ENCODE measurements at regions not wholly inside any gene's neighbourhood (a gene's known extent, or its start where the extent isn't known, plus 50 kb on each side); places are given as distances from the start of the nearest gene placed in this dataset.
"Not testable (repeated sequence)": the region's sequence is repeated elsewhere in the genome, so short reads cannot be mapped to it uniquely, and the experiment has no call there.

GRCh38 chr20:11173916-11174315, 500.1 kb upstream of the JAG1 start:
- no peak for TF ChIP-seq CTCF (IDR thresholded peaks at IDR 0.05)
- CTCF ChIA-PET, result no interaction called here
- Mint-ChIP-seq H3K4me1 (no peaks in the 10 kb centered on the region), H3K36me3 (ENCODE audit: low read depth) (no peaks in the 10 kb centered on the region), H3K9me3 (no peaks in the 10 kb centered on the region), H3K4me3 (no peak overlapping the region), H3K27me3 (no peaks in the 10 kb centered on the region), H3K27ac (no peak overlapping the region)
- no peak for DNase-seq
- POLR2A ChIA-PET, result no interaction called here
- no peak for ATAC-seq (ENCODE audit: low read depth)
- intact Hi-C loops (cut with micrococcal nuclease), result no loop called here

GRCh38 chr20:11174861-11175260, 501.1 kb upstream of the JAG1 start:
- no peak for TF ChIP-seq CTCF (IDR thresholded peaks at IDR 0.05)
- Mint-ChIP-seq H3K27me3 (no peaks in the 10 kb centered on the region), H3K27ac (no peak overlapping the region), H3K4me1 (no peaks in the 10 kb centered on the region), H3K9me3 (no peaks in the 10 kb centered on the region), H3K36me3 (ENCODE audit: low read depth) (no peaks in the 10 kb centered on the region), H3K4me3 (no peak overlapping the region)
- intact Hi-C loops (cut with micrococcal nuclease), result no loop called here
- DNase-seq, result no peak
- no peak for ATAC-seq (ENCODE audit: low read depth)
- POLR2A ChIA-PET, result no interaction called here
- CTCF ChIA-PET, result no interaction called here

- H3K4me1 Mint-ChIP-seq, result no peaks in the 10 kb centered on the region
- H3K27ac Mint-ChIP-seq, result no peak overlapping the region
- no peak for ATAC-seq (ENCODE audit: low read depth)
- no peaks in the 10 kb centered on the region for H3K9me3 Mint-ChIP-seq
- DNase-seq, result no peak
- H3K27me3 Mint-ChIP-seq, result no peaks in the 10 kb centered on the region
- CTCF ChIA-PET, result no interaction called here
- no peak overlapping the region for H3K4me3 Mint-ChIP-seq
- H3K36me3 Mint-ChIP-seq (ENCODE audit: low read depth), result no peaks in the 10 kb centered on the region
- POLR2A ChIA-PET, result no interaction called here
- no peak for TF ChIP-seq CTCF (IDR thresholded peaks at IDR 0.05)
- intact Hi-C loops (cut with micrococcal nuclease), result no loop called here
These were observed 502.6 kb upstream of the JAG1 start for GRCh38 chr20:11176431-11176830.

- ChIA-PET POLR2A (no interaction called here), CTCF (no interaction called here)
- DNase-seq (no peak), ATAC-seq (ENCODE audit: low read depth) (no peak)
- no peaks in the 10 kb centered on the region for H3K27me3 Mint-ChIP-seq
- no peak for TF ChIP-seq CTCF (IDR thresholded peaks at IDR 0.05)
- H3K36me3 Mint-ChIP-seq (ENCODE audit: low read depth), result no peaks in the 10 kb centered on the region
- intact Hi-C loops (cut with micrococcal nuclease), result no loop called here
- no peak overlapping the region for H3K4me3 Mint-ChIP-seq
- no peaks in the 10 kb centered on the region for H3K4me1 Mint-ChIP-seq
- H3K9me3 Mint-ChIP-seq, result peaks cover 3% of the 10 kb centered on the region
- H3K27ac Mint-ChIP-seq, result no peak overlapping the region
These were observed 505.3 kb upstream of the JAG1 start for GRCh38 chr20:11178946-11179654.

- Mint-ChIP-seq H3K4me1 (no peaks in the 10 kb centered on the region), H3K4me3 (no peak overlapping the region), H3K9me3 (peaks cover 11% of the 10 kb centered on the region), H3K27ac (no peak overlapping the region), H3K36me3 (ENCODE audit: low read depth) (no peaks in the 10 kb centered on the region), H3K27me3 (no peaks in the 10 kb centered on the region)
- DNase-seq, result no peak
- intact Hi-C loops (cut with micrococcal nuclease), result no loop called here
- ChIA-PET CTCF (no interaction called here), POLR2A (no interaction called here)
- TF ChIP-seq CTCF (IDR thresholded peaks at IDR 0.05), result no peak
- no peak for ATAC-seq (ENCODE audit: low read depth)
These were observed 506.4 kb upstream of the JAG1 start for GRCh38 chr20:11180186-11180585.

- H3K36me3 Mint-ChIP-seq (ENCODE audit: low read depth); CTCF ChIA-PET; H3K27me3 Mint-ChIP-seq; H3K27ac Mint-ChIP-seq; H3K4me1 Mint-ChIP-seq; intact Hi-C loops (cut with micrococcal nuclease); ATAC-seq (ENCODE audit: low read depth); POLR2A ChIA-PET; DNase-seq; H3K4me3 Mint-ChIP-seq: not testable (repeated sequence)
- peaks cover 11% of the 10 kb centered on the region for H3K9me3 Mint-ChIP-seq
These were observed 507.3 kb upstream of the JAG1 start for GRCh38 chr20:11181129-11181528.

Measured in activated B cell treated with CpG ODN at 0.5 μM for 24 hours (primary cell).